Stimulated activated CD4-positive, alpha-beta T cell treated with anti-CD3 and anti-CD28 coated beads, Interleukin-4, amount 100 ng/mL, for 48 hours (primary cell): ENCODE measurements at regions not wholly inside any gene's neighbourhood (a gene's known extent, or its start where the extent isn't known, plus 50 kb on each side); places are given as distances from the start of the nearest gene placed in this dataset.
"Not testable (repeated sequence)": the region's sequence is repeated elsewhere in the genome, so short reads cannot be mapped to it uniquely, and the experiment has no call there.

ENCODE experiments used
- DNase-seq, 2 donors: peaks; one replicate each; pipeline ENCODE4 v3.0.0-alpha.2; 2020; ENCODE audit warnings: low read depth in 2 of 2

DNA sequence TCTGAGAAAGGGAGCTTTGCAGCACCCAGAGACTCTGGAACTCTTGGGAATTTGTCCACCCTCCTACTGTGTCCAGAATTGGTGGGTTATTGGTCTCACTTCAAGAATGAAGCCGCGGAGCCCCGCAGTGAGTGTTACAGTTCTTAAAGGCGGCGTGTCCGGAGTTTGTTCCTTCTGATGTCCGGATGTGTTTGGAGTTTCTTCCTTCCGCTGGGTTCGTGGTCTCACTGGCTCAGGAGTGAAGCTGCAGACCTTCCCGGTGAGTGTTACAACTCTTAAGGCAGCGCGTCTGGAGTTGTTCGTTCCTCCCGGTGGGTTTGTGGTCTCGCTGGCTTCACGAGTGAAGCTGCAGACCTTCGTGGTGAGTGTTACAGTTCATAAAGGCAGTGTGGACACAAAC, 824.7 kb downstream of the LRRTM4 start:
- DNase-seq, result not testable (repeated sequence)

DNA sequence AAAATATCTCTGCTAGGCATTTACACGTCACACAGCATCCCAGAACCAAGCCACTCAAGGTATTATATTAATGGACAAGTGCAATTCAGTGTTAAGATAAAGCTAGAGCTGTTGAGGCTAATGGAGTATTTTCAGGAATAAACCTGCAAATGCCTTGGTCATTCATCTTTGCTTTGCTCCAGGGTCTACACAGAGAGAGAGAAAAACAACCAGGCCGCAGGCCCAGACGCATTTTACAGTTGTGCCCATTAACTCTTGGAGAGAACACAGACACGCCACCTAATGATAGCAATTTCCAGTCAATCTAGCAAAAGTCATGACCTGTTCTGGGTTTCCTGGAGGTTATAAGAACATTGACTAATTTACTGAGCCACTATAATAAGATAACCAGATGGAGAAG, 829.3 kb downstream of the LRRTM4 start:
- DNase-seq, result no peak

GRCh38 chr2:76688732-76689131, 833.4 kb downstream of the LRRTM4 start:
- no peak for DNase-seq

GRCh38 chr2:76687923-76688322, 834.3 kb downstream of the LRRTM4 start:
- no peak for DNase-seq

DNA sequence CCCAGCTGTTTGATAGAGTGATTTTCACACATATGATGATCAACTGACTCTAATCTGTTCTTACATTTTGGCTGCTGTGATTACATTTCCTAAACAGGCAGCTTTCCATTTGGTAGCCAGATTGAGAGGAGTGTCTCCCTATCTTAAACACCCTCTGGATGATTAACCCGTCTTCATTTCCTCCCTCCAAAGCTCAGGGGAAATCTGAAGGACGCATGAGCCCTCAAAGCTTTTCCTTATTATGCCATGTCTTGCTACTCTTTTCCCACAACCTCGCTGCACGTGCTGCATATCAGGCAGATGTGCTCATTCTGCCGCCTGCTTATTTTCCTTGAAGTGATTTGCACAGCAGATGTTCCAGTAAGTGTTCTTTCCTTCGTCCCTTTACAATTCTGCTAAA, 837.4 kb downstream of the LRRTM4 start:
- DNase-seq, result no peak

- no peak for DNase-seq
Measured at GRCh38 chr2:76679025-76679396, 843.2 kb downstream of the LRRTM4 start.

DNA sequence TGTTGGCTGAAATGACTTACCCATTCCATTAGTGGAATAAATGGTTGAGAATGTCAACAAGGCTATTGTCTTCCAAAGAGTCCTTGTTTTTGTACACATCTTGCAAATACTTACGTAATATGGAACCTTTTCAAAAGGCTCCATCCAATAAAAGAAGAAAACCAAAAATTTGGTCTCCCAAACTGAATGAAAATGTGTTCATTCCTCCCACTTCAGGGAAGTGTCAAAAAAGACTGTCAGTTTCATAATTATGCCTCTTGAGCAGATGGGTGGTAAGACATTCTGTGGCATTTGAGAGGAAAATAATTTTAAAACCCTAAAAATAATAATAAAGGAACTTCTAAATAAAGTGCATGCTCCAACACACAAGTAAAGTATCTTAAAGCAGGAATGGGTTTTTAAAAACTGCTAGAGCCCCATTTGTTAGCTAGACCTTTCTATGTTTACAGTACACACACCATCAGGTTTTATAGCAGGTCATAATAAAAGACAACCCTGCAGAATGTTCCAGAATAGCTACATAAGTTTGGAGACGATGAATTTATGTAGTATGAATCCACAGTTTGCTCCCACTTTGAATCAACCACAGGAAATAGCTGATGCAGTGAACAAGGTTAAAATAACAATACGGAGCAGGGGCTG, 843.7 kb downstream of the LRRTM4 start:
- no peak for DNase-seq

GRCh38 chr2:76675212-76675611, 847.0 kb downstream of the LRRTM4 start:
- no peak for DNase-seq

- no peak for DNase-seq
Measured at GRCh38 chr2:76672798-76673197, 849.4 kb downstream of the LRRTM4 start.

- DNase-seq, result no peak
Measured at GRCh38 chr2:76669966-76670465, 852.2 kb downstream of the LRRTM4 start.

- no peak for DNase-seq
Measured at GRCh38 chr2:76668279-76668678, 853.9 kb downstream of the LRRTM4 start.

- no peak for DNase-seq
Measured at GRCh38 chr2:76667821-76668271, 854.3 kb downstream of the LRRTM4 start.

- DNase-seq, result no peak
Measured at GRCh38 chr2:76642129-76642528, 880.0 kb downstream of the LRRTM4 start.

DNA sequence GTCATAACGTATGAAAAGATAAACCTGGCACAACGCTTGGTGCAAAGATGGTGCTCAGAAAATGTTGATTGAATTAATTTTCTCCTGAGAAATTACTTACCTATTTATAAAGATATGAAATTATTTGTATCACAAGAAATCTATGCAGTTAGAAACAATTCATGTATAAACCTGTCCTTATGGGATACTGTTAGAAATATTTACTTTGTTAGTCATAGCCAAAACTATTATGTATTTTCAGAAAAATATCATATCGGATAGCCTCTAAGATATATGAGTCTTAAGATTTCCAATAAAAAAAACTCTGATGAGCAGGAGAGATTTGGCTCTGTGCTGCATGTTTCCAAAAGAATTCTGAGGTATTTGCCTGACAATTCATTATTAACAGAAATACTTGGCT, 880.7 kb downstream of the LRRTM4 start:
- DNase-seq, result no peak

- DNase-seq, result no peak
Measured at GRCh38 chr2:76640905-76641304, 881.3 kb downstream of the LRRTM4 start.

GRCh38 chr2:76639171-76639680, 883.0 kb downstream of the LRRTM4 start:
- DNase-seq, result no peak

DNA sequence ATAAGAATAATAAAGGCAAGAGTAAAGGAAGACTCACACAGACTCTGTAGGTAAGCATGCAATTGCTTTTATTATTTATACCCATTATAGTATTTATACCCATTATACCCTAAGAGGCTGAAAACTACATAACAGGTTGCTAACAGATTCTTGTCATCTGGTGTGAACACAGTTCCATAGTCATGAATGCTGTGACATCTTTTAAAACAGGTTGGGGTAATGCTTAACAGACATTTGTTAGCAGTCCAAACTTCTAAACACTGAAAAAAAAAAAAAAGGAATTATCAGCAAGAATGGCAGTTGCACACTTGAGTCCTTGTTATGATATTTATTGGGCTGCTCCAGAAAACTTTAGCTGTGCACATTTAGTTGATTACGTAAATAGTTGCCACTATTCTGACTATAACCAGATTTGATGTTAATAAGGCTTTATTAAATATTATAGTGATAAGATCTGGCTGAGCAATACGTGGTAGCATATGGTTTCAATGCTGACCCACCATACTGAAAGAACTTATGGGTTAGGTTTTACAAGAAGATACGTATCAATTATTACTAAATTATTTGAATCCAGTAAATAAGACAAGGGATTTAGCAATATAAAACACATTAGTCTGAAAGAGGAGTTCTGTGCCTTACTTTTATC, 888.8 kb downstream of the LRRTM4 start:
- DNase-seq, result no peak

DNA sequence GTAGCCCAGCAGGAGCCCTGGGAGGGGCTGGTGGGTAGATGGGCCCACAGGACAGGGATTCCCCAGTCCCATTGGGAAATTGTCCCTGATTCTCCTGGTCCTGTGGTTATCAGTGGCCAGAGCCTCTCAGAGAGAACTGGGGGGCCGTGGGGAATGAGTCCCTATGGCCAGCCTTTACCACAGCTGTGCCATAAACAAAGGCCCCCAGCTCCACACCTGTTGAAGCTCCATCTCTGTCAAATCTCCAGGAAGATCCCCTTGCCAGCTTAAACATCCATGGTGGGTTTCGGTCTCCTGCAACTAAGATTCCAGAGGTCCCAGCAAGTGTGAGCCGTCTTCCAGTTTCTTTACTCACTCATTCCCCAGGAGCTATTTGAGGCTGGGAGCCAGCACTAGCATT, 897.1 kb downstream of the LRRTM4 start:
- no peak for DNase-seq

GRCh38 chr2:76613330-76613729, 902.6 kb upstream of the GCFC2 start:
- no peak for DNase-seq

- no peak for DNase-seq
Measured at GRCh38 chr2:76612764-76613163, 902.0 kb upstream of the GCFC2 start.

DNA sequence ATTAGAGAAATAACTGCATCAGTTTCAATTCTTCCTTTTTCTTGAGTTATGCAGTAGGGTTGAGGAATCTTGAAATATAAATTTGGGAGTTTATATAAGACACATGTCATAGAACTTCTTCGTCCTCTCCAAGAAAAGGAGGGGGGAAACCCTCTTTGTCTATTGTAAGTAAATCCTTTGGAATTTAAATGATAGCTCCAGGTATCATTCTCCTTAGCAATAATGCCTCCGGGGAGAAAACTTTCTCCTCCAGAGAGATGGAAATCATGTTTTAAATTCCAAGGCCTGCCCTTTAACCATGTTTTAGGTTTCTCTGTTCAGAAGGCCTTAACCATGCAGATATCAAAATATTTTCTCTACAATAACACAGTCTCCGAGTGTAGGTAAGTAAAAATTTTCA, 899.7 kb upstream of the GCFC2 start:
- DNase-seq, result no peak

- no peak for DNase-seq
Measured at GRCh38 chr2:76599732-76600368, 889.1 kb upstream of the GCFC2 start.

- no peak for DNase-seq
Measured at GRCh38 chr2:76584474-76584873, 873.8 kb upstream of the GCFC2 start.
